Liver (tissue), 7 donors: ENCODE measurements at regions not wholly inside any gene's neighbourhood (a gene's known extent, or its start where the extent isn't known, plus 50 kb on each side); places are given as distances from the start of the nearest gene placed in this dataset.

ENCODE experiments used
- DNase-seq: peaks from one replicate; pipeline ENCODE4 v3.0.0-alpha.2; 2017; ENCODE audit warnings: low spot score
- H3K27ac ChIP-seq, 2 donors: one replicate each; pipeline ENCODE4 v1.7.0; 2013; ENCODE audit warnings: inconsistent platforms in 2 of 2, low read length in 2 of 2, control low read depth in 1 of 2, low read depth in 1 of 2, mild to moderate bottlenecking in 1 of 2
- H3K27me3 ChIP-seq, 4 donors: one replicate each; pipeline versions ENCODE4 v1.6.1 to v1.7.0; 2013; ENCODE audit warnings: low read length in 3 of 4, inconsistent platforms in 1 of 4, mild to moderate bottlenecking in 1 of 4, moderate library complexity in 1 of 4; ENCODE audit not compliant: control insufficient read depth in 4 of 4, insufficient read depth in 4 of 4
- H3K36me3 ChIP-seq, 4 donors: one replicate each; pipeline versions ENCODE4 v1.6.1 to v1.7.0; 2013; ENCODE audit warnings: low read length in 3 of 4, mild to moderate bottlenecking in 3 of 4, low read depth in 1 of 4, moderate library complexity in 1 of 4; ENCODE audit not compliant: control insufficient read depth in 4 of 4, insufficient read depth in 3 of 4
- H3K4me1 ChIP-seq, 4 donors: one replicate each; pipeline versions ENCODE4 v1.6.1 to v1.7.0; 2013; ENCODE audit warnings: low read length in 3 of 4, mild to moderate bottlenecking in 3 of 4, moderate library complexity in 1 of 4; ENCODE audit not compliant: control insufficient read depth in 4 of 4, insufficient read depth in 4 of 4
- H3K4me3 ChIP-seq, 3 donors: one replicate each; pipeline versions ENCODE4 v1.6.1 to v1.7.0; 2013; ENCODE audit warnings: low read length in 3 of 3, control low read depth in 1 of 3, low read depth in 1 of 3, mild to moderate bottlenecking in 1 of 3
- H3K9ac ChIP-seq, 2 donors: one replicate each; pipeline ENCODE4 v1.7.0; 2013; ENCODE audit warnings: low read length in 2 of 2, mild to moderate bottlenecking in 2 of 2, moderate library complexity in 2 of 2, control low read depth in 1 of 2, low read depth in 1 of 2
- H3K9me3 ChIP-seq, 4 donors: one replicate each; pipeline versions ENCODE4 v1.6.1 to v1.7.0; 2013; ENCODE audit warnings: low read length in 3 of 4; ENCODE audit not compliant: control insufficient read depth in 4 of 4
- ATF3 ChIP-seq: IDR thresholded peaks from 2 replicates; pipeline ENCODE4 v1.6.1; 2016; ENCODE audit warnings: antibody characterized with exemption
- EGR1 ChIP-seq, 2 donors: IDR thresholded peaks; 2 replicates each; pipeline ENCODE4 v1.6.1; 2016 to 2018; ENCODE audit warnings: antibody characterized with exemption in 2 of 2, low read depth in 2 of 2
- FOXA2 ChIP-seq: IDR thresholded peaks from 2 replicates; pipeline ENCODE4 v1.6.1; 2016; ENCODE audit warnings: antibody characterized with exemption
- GABPA ChIP-seq, 2 donors: IDR thresholded peaks in 1 of 2; conservative IDR thresholded peaks in 1 of 2; 2 replicates each; pipeline ENCODE4 v1.6.1; 2016; ENCODE audit warnings: antibody characterized with exemption in 2 of 2, mild to moderate bottlenecking in 1 of 2, moderate library complexity in 1 of 2
- HNF4A ChIP-seq, 2 donors: conservative IDR thresholded peaks; 2 replicates each; pipeline ENCODE4 v1.6.1; 2016; ENCODE audit warnings: antibody characterized with exemption in 2 of 2, mild to moderate bottlenecking in 2 of 2
- HNF4G ChIP-seq: IDR thresholded peaks from 2 replicates; pipeline ENCODE4 v1.6.1; 2016; ENCODE audit warnings: antibody characterized with exemption
- JUND ChIP-seq, 2 donors: IDR thresholded peaks; 2 replicates each; pipeline ENCODE4 v1.6.1; 2016; ENCODE audit warnings: antibody characterized with exemption in 2 of 2
- MAX ChIP-seq: IDR thresholded peaks from 2 replicates; pipeline ENCODE4 v1.6.1; 2016; ENCODE audit warnings: antibody characterized with exemption
- NR2F2 ChIP-seq: IDR thresholded peaks from 2 replicates; pipeline ENCODE4 v1.6.1; 2016; ENCODE audit warnings: antibody characterized with exemption
- RAD21 ChIP-seq, 2 donors: IDR thresholded peaks; 2 replicates each; pipeline ENCODE4 v1.6.1; 2016; ENCODE audit warnings: antibody characterized with exemption in 2 of 2, mild to moderate bottlenecking in 2 of 2
- REST ChIP-seq: IDR thresholded peaks from 2 replicates; pipeline ENCODE4 v1.6.1; 2016; ENCODE audit warnings: antibody characterized with exemption, mild to moderate bottlenecking
- RXRA ChIP-seq, 2 donors: IDR thresholded peaks; 2 replicates each; pipeline ENCODE4 v1.6.1; 2017 to 2018; ENCODE audit warnings: antibody characterized with exemption in 2 of 2, mild to moderate bottlenecking in 1 of 2
- SP1 ChIP-seq: IDR thresholded peaks from 2 replicates; pipeline ENCODE4 v1.6.1; 2018; ENCODE audit warnings: antibody characterized with exemption, mild to moderate bottlenecking
- TAF1 ChIP-seq: conservative IDR thresholded peaks from 2 replicates; pipeline ENCODE4 v1.6.1; 2016; ENCODE audit warnings: antibody characterized with exemption, mild to moderate bottlenecking
- YY1 ChIP-seq: IDR thresholded peaks from 2 replicates; pipeline ENCODE4 v1.6.1; 2016; ENCODE audit warnings: antibody characterized with exemption, mild to moderate bottlenecking
- ZBTB33 ChIP-seq: IDR thresholded peaks from 2 replicates; pipeline ENCODE4 v1.6.1; 2016; ENCODE audit warnings: antibody characterized with exemption
- WGBS: extraction: QIAGEN DNeasy Blood & Tissue Kit; methylation state at CpG from one replicate; pipeline ENCODE4 v1.1.7; 2013; 5-methylcytosine and 5-hydroxymethylcytosine counted together
- donor health status: healthy.
- donor health status: healthy.
- donor health status: healthy.
- donor health status: healthy.

- Histone ChIP-seq H3K27me3 (no peaks in the 10 kb centered on the region), H3K4me1 (peaks cover 2 to 9% (median 5%) of the 10 kb centered on the region in 4 donors), H3K4me3 (no peak overlapping the region), H3K27ac (no peak overlapping the region), H3K36me3 (no peaks in the 10 kb centered on the region), H3K9ac (no peak overlapping the region), H3K9me3 (no peaks in the 10 kb centered on the region)
- TF ChIP-seq FOXA2, result no peak
- TF ChIP-seq SP1, result peak; percentile 19
- peak in 1 of 2 donors; percentile 37 for TF ChIP-seq HNF4A (conservative IDR thresholded peaks at IDR 0.05)
- peak in 1 of 2 donors; percentile 50 for TF ChIP-seq RAD21 (IDR thresholded peaks at IDR 0.05)
- 49% methylated on average over 2 of the region's 2 CpGs for WGBS
- DNase-seq, result no peak
Observed at GRCh38 chr20:39898467-39898852, 790.6 kb downstream of the MAFB start.

- Histone ChIP-seq H3K9me3 (no peaks in the 10 kb centered on the region), H3K36me3 (no peaks in the 10 kb centered on the region), H3K9ac (no peak overlapping the region), H3K27ac (no peak overlapping the region), H3K4me1 (peaks cover 2 to 9% (median 5%) of the 10 kb centered on the region in 4 donors), H3K4me3 (no peak overlapping the region), H3K27me3 (no peaks in the 10 kb centered on the region)
- no peak for TF ChIP-seq ATF3
- TF ChIP-seq RXRA (IDR thresholded peaks at IDR 0.05), result peak; percentile 7 to 43
- no peak for DNase-seq
- 79% methylated on average over 4 of the region's 4 CpGs for WGBS
Observed at GRCh38 chr20:39897781-39898466, 791.1 kb downstream of the MAFB start.

GRCh38 chr20:39897058-39897457 is 792.0 kb downstream of the MAFB start:
- Histone ChIP-seq H3K4me3 (no peak overlapping the region), H3K4me1 (peaks cover 2 to 9% (median 5%) of the 10 kb centered on the region in 4 donors), H3K36me3 (no peaks in the 10 kb centered on the region), H3K27ac (no peak overlapping the region), H3K9ac (no peak overlapping the region), H3K27me3 (no peaks in the 10 kb centered on the region), H3K9me3 (no peaks in the 10 kb centered on the region)
- no peak for TF ChIP-seq ATF3
- WGBS, result 73% methylated on average over 3 of the region's 3 CpGs
- no peak for DNase-seq

- H3K4me1 ChIP-seq, result peaks cover 2 to 20% (median 12%) of the 10 kb centered on the region in 4 donors
- H3K36me3 ChIP-seq, result no peaks in the 10 kb centered on the region
- no peak overlapping the region for H3K9ac ChIP-seq
- TF ChIP-seq TAF1 (no peak), EGR1 (IDR thresholded peaks at IDR 0.05; ENCODE audit: low read depth in 2 of 2) (no peak), MAX (no peak), NR2F2 (no peak), ZBTB33 (no peak), HNF4A (conservative IDR thresholded peaks at IDR 0.05) (no peak), REST (no peak), HNF4G (no peak), GABPA (IDR thresholded peaks at IDR 0.05 in 1 of 2, conservative IDR thresholded peaks at IDR 0.05 in 1 of 2) (no peak), FOXA2 (no peak), YY1 (no peak), SP1 (no peak), ATF3 (no peak), JUND (IDR thresholded peaks at IDR 0.05) (no peak)
- H3K27ac ChIP-seq, result no peak overlapping the region
- WGBS, result 91% methylated on average over 2 of the region's 2 CpGs
- H3K9me3 ChIP-seq, result peaks cover 0 to 3% (median 0%) of the 10 kb centered on the region in 4 donors
- DNase-seq, result no peak
- H3K27me3 ChIP-seq, result no peaks in the 10 kb centered on the region
- no peak overlapping the region for H3K4me3 ChIP-seq
Observed at GRCh38 chr20:39894067-39894466, 795.0 kb downstream of the MAFB start.
